Fibroblast of lung (primary cell): ENCODE measurements at regions not wholly inside any gene's neighbourhood (a gene's known extent, or its start where the extent isn't known, plus 50 kb on each side); places are given as distances from the start of the nearest gene placed in this dataset.

Source experiments
- CTCF ChIP-seq, 2 donors: IDR thresholded peaks in 1 of 2; conservative IDR thresholded peaks in 1 of 2; 1 replicate in 1 of 2; 2 replicates in 1 of 2; pipeline ENCODE4 v1.5.1; 2011 to 2012; ENCODE audit warnings: low read length in 2 of 2, control low read depth in 1 of 2, inconsistent platforms in 1 of 2, low read depth in 1 of 2, mild to moderate bottlenecking in 1 of 2
- EZH2 ChIP-seq: IDR thresholded peaks from 2 replicates; pipeline ENCODE4 v1.5.1; 2012; ENCODE audit warnings: low read length, control low read depth, mild to moderate bottlenecking; ENCODE audit errors: missing control alignments

DNA sequence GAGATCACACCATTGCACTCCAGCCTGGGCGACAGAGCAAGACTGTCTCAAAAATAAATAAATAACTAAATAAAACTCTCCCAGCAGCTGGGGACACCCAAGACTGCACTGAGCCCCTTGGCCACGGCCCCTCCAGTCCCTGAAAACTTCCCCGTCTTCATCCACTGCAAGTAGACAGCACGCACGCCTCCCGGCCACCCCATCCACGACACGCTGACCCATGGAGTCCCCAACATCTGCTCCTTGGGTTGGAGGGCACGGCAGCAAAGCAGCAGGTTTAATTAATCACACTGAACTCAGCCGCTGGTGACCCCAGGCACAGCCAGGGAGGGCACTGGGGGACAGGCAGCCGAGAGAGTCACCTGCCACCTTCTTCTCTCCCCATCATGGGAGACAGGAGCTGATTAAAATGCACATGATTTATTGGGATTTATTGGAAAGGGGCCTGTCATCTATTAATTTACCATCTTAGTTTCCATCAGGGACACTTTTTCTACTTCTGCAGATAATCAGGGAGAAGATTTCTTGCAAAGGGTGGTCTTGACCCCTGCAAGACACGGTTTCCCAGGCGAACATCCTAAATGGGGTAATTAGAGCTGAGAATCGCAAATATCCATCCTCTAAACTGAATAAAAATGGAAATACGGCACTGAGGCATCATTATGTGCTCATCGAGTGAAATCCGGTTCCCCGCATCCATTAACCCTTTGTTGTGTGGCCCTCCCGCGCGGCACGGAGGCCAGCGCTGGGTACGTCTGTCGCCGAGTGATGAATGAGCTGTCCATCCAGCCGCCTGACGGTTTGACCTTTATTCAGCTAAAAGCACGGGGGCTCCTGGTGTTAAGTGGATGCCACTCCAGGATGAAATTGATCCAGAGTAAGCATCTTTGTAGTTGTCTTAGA, 178.3 kb downstream of the BRD1 start:
- TF ChIP-seq CTCF (conservative IDR thresholded peaks at IDR 0.05 in 1 of 2, IDR thresholded peaks at IDR 0.05 in 1 of 2; ENCODE audit: low read depth in 1 of 2, low read length in 2 of 2) (no peak), EZH2 (no peak)
